DMS114 treated with DMSO at 0.1 percent for 48 hours (cell line): ENCODE measurements at regions not wholly inside any gene's neighbourhood (a gene's known extent, or its start where the extent isn't known, plus 50 kb on each side); places are given as distances from the start of the nearest gene placed in this dataset.
"Not testable (repeated sequence)": the region's sequence is repeated elsewhere in the genome, so short reads cannot be mapped to it uniquely, and the experiment has no call there.

Experiments used
- DNase-seq: peaks from one replicate; lab custom pipeline; 2025; ENCODE audit not compliant: unreplicated experiment; lab: John Stamatoyannopoulos, UW

DNA sequence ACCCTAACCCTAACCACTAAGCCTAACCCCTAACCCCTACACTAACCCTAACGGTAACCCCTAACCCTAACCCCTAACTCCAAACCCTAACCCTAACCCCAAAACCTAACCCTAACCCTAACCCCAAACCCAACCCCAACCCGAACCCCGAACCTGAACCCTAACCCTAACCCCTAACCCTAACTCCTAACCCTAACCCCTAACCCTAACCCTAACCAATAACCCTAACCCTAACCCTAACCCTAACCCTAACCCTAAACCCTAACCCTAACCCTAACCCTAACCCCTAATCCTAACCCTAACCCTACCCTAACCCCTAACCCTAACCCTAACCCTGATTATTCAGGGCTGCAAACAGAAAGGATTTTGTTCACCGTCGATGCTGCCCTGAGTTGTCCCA lies 144.6 kb upstream of the DUSP22 start:
- not testable (repeated sequence) for DNase-seq

DNA sequence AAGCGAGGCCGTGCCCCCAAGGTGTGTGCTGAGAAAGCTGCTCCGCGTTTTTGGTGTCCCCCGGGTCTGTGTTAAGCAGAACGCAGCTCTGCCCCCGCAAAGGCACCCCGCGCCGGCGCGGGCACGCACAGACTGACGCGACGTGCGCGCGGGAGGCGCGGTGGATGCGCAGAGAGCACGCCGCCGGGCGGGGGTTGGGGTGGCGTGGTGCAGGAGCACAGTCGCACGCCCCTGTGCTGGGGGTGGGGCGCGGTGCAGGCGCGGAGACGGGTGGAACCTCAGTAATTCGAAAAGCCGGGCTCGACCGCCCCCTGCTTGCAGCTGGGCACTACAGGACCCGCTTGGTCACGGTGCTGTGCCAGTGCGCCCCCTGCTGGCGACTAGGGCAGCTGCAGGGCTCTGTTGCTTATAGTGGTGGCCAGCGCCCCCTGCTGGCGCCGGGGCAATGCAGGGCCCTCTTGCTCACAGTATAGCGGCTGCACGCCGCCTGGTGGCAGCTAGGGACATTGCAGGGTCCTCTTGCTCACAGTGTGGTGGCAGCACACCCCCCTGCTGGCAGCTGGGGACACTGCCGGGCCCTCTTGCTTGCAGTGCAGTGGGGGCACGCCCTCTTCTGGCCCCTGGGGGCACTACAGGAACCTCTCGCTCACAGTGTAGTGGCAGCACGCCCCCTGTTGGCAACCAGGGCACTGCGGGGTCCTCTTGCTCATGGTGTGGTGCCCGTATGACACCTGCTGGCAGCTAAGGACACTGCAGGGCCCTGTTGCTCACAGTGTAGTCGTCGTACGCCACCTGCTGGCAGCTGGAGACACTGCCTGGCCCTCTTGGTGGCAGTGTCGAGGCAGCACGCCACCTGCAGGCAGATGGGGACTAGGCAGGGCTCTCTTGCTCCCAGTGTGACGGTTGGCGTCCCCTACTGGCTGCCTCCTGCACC lies 144.0 kb upstream of the DUSP22 start:
- not testable (repeated sequence) for DNase-seq

DNA sequence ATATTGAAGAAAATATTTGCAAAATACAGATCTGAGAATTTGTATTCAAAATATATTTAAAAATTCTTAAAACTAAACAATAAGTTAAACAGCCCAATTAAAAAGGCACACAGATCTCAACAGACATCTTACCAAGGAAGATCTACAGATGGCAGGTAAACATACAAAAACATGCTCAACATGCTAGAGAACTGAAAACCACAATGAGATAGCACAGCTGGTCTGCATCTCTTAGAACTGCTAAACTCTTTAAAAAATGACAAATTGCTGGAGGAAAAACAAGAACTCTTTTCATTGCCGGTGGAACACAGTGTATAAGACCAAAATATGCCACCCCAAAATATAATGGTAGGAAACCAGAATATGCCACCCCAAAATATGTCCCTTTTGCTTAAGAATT lies 142.1 kb upstream of the DUSP22 start:
- not testable (repeated sequence) for DNase-seq

DNA sequence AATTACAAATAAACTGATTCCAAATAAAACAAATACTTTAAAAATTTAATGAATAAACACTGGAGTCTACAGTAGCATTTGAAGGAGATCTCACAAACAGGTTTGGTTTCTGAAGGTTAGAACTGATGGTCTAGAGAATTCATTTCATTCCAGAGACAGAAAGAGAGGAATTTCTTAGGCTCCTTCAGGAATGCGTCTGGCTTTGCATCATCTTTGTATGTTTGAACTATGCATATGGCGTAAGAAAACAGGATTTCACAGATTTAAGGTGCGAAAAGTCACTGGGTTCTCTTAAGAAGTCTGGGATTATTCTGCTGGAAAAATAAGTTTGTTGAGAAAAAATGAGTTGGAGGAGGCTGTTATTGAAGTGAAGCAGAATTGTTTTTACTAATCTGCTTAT lies 139.9 kb upstream of the DUSP22 start:
- DNase-seq: not testable (repeated sequence)

DNA sequence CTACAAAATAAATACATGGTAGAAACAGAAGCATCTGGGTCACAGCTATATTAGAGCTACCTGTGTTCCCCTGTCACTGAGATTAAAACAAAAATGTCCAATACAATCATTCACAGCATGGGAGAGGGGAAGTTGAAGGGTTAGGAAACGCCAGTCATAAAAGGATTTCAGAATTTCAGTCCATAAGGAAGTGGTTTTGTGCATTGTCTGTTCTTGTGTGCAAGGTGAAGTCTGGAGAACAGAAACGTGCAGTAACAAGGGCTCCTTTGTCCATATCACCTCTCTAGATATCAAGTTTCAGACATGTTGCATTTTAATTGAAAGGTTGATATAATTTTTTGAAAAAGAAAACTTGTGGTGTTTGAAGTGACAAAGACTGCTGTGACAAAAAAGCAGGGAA lies 139.3 kb upstream of the DUSP22 start:
- DNase-seq: not testable (repeated sequence)

DNA sequence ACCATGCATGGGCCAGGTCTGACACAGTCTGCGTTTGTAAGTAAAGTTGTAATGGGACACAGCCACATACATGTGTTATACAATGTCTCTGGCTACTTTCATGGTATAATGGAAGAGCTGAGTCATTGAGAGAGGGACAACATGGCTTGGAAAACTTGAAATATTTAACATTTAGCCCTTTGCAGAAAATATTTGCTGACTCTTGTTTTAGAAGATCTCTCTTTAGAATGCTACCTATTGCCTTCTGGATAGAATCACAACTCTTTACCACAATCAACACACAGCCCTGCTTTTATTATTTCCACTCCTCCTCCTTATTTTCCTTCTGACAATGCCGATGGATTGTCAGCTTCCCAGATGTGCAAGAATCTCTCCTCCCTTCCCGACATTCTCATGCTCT lies 138.4 kb upstream of the DUSP22 start:
- DNase-seq: not testable (repeated sequence)

DNA sequence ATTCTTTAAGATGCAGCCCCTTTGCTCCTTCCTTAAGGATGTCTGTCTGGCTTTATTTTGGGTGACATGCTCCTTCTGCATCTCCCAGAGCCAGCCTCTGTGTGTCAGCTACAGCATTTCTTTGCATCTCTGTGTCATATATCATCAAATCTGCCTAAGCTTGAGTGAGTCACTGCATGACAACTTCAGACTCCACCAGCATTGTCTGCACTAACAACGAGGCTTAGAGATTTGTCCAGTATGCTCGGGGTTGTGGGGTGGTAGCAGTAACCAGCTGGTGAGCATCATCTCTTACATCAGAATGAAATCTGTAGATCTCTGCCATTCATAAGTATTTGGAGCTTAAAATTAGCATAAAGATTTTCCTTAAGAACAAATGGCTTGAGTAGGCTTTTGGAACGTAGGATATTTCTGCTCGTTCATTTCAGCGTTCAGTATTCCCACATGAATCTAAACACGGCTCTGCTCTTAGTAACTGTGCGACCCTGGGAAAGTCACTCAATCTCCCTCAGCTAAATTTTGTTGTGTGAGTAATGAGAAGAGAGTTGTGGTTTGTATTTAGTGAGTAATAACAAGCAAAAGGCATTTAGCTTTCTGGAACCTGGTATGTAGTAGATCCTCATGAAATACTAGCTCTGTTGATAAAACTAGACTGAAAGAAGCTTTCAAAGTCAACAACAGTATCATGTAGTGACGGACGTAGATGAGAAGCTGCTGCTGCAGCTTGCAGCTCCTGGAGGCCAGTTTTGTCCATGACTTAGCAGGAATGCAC lies 137.8 kb upstream of the DUSP22 start:
- DNase-seq: not testable (repeated sequence)

DNA sequence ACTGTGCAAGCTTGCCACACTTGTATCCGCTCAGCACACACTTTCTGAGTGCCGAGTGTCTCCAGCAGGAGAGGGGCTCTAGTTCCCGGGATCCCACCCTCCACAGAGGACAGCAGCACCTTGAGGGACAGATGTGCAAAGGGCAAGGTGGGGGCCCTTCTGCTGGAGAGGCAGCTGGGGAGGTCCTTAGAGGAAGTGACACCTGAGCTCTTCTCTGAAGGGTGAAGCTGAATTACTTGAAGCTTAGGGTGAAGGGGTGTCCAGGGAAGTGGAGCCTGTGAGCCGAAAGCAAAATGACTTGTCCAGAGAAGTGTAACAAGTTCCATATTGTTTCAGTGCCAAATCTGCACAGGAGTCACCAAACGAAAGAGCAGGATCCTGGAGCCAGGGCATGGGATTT lies 136.3 kb upstream of the DUSP22 start:
- no peak for DNase-seq

DNA sequence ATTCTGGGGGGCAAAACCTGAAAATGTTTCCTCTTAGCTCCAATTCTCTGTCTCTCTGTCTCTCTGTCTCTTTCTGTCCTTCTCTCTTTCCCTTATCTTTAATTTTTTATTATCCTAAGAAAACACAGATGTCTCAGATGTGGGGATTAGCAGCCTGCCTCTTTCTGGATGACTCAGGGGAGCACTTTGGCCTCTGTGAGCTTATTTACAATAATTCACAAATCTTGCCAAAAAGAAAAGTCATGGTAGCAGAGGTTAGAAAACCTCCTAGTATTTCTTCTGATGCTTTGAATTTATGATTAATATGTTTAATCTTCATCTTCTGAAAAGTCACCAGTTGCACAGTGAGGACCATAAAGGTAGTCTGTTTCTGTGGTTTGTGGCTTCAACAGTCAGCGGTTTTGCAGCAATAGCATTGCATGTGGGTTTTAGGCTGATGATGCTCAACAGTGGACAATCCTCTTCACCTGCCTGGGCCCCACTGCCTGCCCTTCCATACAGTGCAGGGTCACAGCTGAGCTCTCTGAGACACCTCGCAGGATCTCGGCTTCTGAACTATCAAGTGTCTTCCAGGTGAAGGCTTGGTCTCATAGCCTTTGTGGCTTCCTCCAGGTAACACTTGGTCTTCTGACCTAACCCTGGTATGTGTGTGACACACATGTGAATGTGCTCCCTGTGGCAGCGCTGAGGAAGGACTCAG lies 135.7 kb upstream of the DUSP22 start:
- DNase-seq: not testable (repeated sequence)

DNA sequence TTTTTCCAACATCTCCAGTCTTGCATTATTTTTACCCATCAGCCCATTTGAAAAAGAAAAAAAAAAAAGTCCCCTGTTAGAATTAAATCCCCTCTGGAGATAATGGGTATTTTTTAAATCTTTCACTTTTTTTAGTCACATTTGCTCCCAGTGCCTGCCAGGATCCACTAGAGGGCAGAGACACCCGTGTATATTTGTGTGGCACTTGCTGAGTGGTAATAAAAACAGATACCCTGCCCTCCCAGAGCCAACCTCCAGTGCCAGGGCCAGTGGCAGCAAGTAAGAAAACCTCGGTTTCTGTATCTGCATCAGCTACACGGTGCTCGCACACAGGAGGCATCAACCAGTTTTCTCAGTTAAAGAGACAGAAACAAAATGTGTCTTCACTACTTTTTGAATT lies 135.1 kb upstream of the DUSP22 start:
- DNase-seq: not testable (repeated sequence)

DNA sequence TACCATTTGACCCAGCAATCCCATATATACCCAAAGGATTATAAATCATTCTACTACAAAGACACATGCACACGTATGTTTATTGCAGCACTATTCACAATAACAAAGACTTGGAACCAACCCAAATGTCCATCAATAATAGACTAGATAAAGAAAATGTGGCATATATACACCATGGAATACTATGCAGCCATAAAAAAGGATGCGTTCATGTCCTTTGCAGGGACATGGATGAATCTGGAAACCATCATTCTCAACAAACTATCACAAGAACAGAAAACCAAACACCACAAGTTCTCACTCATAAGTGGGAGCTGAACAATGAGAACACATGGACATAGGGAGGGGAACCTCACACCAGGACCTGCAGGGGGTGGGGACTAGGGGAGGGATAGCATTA lies 130.6 kb upstream of the DUSP22 start:
- DNase-seq: not testable (repeated sequence)

DNA sequence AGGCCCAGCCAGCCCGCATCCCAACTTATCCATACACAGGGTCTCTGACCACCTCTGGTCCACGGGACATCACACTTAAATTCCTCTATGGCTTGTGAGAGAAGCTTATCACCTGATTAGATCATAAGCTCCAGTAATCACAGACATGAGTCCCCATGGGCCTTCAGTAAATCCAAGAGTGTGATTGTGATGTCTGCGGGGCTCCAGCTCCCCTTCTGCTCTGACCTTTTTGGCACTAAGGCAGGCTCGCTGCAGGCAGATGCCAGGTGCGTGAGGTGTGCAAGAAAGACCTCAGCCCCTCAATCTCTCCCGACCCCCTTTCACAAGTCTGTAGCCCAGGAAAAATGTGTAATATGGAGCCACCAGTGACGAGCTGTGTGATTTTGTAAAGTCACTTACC lies 127.6 kb upstream of the DUSP22 start:
- DNase-seq: no peak

DNA sequence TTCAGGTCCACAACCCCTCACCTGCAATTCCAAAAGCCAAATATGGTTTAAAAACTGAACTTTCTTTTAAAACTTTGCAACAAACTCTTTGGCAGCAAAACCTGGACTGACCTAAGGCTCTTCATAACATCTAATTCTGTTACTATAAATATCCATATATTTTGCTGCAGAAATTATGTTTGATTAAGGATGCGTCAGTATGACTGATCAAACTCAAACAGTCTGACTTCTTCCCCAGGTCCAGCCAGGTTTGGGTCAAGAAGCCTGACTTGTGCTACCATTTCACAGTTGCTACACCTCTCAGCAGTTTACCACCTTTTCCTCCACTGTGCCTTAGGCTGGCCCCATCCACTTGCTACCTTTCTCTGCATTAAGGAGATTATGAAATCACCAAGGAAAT lies 127.0 kb upstream of the DUSP22 start:
- DNase-seq: no peak

DNA sequence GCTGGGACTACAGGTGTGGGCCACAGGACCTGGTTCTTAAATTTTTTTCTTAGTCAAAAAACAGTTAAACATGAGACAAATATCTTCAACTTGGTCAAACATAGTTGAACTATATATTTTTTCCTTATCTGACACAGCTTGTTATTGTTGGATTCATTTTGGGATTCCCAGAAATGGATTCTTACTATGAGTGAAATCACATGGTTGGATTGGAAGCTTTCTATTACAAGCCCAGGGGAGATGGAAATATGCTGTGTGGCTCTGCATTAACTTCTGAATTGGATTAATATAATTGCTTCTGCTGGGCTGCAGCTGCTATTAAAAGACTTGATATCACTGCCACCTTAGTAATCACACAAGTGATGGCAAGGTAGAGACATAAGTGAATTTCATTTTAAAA lies 126.4 kb upstream of the DUSP22 start:
- DNase-seq: no peak

DNA sequence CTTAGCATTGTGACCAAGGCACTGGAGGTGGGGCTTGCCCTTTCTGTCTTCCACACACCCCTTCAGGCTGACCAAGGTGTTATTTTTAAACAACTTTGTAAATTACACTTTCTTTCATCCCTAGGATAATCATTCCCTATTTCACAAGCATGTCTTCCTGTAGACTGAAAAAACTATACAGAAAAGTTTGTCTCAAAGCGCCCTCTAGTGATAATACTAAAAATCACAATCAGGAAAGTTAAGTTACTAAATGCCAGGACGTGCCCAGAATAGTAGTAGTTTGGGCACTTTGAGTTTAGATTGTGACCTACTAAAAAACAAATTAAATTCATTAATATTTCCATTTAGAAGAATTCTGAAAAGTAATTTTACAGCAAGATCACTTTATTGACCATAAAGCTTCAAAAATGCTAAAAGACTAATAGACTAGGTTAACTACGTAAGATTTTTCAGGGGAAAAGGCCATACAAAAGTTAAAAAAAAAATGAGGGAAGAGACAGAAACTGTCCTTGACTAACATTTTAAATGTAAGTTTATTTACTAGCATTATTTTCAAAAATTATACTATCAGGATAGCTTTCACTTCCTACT lies 123.3 kb upstream of the DUSP22 start:
- peak; percentile 74 for DNase-seq

DNA sequence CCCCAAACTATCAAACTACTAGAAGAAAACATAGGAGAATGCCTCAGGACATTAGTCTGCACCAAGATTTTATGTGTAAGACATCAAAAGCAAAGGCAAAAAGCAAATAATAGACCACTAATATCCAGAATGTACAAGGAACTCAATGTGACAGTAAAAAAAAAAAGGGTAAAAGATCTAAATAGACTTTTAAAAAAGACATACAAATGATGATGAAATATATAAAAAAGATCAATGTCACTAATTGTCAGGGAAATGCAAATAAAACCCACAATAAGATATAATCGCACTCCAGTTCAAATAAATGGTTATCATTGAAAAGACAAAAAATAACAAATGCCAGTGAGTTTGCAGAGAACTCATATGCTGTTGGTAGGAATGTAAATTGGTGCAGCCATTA lies 118.3 kb upstream of the DUSP22 start:
- DNase-seq: no peak

DNA sequence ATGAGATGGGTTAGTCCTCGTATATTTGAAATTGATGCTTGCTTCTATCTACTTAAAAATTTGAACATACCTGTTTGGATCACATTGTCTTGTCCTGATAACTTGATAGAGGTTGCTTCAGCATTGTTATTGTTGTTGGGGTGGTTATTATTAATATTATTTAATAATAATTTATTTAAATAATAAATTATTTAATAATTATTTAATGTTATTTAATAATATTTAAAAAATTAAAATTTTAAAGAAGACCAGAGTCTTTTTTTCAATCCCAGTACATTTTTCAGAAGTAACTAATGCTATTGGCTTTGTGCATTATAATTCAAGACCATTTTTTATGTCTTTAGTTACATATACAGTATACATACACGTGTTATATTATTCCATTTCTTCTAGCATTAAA lies 116.6 kb upstream of the DUSP22 start:
- DNase-seq: no peak

DNA sequence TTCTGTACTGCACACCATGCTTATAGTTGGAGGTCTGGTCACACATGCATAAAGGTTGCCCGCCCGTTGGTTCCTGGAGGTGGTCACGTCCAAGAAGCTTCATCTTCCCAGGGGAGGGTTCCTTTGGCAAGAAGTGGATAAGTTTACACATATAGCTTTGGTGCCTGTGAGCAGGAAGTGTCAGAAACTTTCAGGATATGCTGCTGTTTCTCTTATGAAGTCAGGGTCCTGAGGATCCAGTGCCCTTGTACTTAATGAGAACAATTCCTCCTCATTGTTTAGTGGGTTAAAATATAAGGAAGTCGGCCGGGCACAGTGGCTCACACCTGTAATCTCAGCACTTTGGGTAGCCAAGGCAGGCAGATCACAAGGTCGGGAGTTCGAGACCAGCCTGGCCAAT lies 115.5 kb upstream of the DUSP22 start:
- no peak for DNase-seq

DNA sequence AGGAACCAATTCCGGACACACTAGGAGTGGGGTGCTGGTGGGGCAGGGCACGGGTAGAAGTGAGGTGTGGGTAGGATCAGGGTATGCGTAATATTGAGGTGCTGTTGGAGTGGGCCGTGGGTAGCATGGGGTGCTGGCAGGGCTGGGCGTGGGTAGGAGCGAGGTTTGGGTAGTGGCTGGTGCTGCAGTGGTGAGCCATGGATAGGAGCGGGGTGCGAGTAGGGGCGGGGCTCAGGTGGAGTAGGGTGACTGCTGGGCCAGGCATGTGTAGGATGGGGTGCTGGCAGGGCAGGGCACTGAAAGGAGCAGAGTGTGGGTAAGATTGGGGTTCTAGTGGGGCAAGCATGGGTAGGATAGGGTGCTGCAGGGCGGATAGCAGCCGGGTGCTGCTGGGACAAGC lies 114.2 kb upstream of the DUSP22 start:
- DNase-seq: no peak

DNA sequence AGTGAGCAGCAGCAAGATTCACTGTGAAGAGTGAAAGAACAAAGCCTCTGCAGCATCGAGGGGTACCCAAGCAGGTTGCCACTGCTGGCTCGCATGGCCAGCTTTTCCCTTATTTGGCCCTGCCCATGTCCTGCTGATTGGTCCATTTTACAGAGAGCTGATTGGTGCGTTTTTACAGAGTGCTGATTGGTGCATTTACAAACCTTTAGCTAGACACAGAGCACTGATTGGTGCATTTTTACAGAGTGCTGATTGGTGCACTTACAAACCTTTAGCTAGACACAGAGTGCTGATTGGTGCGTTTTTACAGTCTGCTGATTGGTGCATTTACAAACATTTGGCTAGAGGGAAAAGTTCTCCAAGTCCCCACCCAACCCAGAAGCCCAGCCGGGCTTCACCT lies 113.4 kb upstream of the DUSP22 start:
- not testable (repeated sequence) for DNase-seq

DNA sequence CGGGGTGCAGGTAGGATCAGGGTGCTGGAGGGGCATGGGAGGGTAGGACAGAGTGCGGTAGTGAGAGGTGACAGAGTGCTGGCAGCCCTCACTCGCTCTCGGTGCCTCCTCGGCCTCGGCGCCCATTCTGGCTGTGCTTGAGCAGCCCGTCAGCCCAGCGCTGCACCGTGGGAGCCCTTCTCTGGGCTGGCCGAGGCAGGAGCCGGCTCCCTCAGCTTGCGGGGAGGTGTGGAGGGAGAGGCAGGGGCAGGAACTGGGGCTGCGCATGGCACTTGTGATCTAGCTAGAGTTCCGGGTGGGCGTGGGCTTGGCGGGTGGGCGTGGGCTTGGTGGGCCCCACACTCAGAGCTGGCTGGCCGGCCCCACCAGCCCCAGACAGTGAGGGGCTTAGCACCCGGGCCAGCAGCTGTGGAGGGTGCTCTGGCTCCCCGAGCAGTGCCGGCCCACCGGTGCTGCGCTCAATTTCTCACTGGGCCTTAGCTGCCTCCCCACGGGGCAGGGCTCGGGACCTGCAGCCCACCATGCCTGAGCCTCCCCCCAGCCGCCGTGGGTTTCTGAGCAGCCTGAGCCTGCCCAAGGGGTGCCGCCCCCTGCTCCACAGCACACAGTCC lies 112.8 kb upstream of the DUSP22 start:
- no peak for DNase-seq
